ENCODE measurements at regions not wholly inside any gene's neighbourhood (a gene's known extent, or its start where the extent isn't known, plus 50 kb on each side); places are given as distances from the start of the nearest gene placed in this dataset.

DNA sequence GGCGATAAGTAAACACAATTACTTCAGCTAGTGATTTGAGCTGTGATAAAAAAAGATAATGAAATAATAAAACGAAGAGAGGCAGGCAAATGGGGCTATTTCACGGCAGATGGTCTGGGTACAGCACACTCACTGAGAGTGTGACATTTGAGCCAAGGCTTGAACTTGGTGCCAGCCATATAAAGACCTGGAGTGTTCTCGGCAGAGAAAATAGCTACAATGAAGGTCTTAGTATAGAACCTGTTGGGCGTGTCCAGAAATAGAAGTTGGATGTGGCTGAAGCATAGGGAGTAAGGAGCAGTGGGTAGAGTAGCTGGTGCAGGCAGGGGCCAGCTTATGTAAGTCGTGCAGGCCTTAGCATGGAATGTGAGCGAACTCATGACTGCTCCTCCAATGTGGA lies 660.3 kb upstream of the WWC1 start:
- TF ChIP-seq EZH2phosphoT487 (IDR thresholded peaks at IDR 0.05; ENCODE audit: low read depth, severe bottlenecking, unreplicated experiment) (no peak), EZH2 (IDR thresholded peaks at IDR 0.05; ENCODE audit: borderline replicate concordance) (no peak)
- TF ChIP-seq, protein P1, sequence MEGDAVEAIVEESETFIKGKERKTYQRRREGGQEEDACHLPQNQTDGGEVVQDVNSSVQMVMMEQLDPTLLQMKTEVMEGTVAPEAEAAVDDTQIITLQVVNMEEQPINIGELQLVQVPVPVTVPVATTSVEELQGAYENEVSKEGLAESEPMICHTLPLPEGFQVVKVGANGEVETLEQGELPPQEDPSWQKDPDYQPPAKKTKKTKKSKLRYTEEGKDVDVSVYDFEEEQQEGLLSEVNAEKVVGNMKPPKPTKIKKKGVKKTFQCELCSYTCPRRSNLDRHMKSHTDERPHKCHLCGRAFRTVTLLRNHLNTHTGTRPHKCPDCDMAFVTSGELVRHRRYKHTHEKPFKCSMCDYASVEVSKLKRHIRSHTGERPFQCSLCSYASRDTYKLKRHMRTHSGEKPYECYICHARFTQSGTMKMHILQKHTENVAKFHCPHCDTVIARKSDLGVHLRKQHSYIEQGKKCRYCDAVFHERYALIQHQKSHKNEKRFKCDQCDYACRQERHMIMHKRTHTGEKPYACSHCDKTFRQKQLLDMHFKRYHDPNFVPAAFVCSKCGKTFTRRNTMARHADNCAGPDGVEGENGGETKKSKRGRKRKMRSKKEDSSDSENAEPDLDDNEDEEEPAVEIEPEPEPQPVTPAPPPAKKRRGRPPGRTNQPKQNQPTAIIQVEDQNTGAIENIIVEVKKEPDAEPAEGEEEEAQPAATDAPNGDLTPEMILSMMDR (IDR thresholded peaks at IDR 0.05; ENCODE audit: poor library complexity): no peak

All from hepatocyte (in vitro differentiated cells).